ENCODE measurements at regions not wholly inside any gene's neighbourhood (a gene's known extent, or its start where the extent isn't known, plus 50 kb on each side); places are given as distances from the start of the nearest gene placed in this dataset.

- DNase-seq (ENCODE audit: low read depth, low spot score), result no peak
Measured at GRCh38 chr1:29849991-29850757, 613.9 kb downstream of the PTPRU start.

DNA sequence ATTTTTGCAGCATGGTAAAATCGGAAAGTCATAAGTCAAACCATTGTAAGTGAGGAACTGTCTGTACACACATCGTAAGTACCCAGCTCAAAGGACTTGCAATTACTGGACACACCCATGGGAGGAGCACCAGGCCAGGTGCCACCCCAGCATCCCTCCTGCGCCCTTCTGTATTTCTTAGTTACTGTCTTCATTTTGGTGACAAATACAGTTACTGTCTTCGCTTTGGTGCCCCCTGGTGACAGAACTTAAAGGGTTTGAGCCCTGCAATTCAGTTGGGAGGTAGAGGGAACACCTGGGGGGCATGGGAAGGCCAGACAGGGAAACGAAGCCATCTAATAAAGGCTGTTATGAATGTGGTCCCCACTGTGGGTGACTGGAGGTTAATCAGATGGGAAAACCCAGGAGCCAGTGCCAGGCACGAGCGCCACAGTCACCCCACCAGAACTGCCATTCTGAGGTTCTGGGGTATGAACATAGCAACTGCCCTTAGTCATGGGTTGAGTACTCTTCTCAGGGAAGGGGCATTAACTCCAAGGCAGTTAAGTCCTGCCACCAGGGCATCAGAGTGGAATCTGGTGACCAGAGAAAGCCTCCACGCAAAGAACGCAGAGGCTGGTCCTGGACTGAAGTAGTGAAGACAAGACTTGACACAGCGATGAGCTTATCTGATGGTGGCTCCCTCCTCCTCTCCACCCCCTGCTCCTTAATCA is 612.9 kb downstream of the PTPRU start:
- no peak for DNase-seq (ENCODE audit: low read depth, low spot score)

- DNase-seq (ENCODE audit: low read depth, low spot score), result no peak
Measured at GRCh38 chr1:29845910-29846309, 609.6 kb downstream of the PTPRU start.

DNA sequence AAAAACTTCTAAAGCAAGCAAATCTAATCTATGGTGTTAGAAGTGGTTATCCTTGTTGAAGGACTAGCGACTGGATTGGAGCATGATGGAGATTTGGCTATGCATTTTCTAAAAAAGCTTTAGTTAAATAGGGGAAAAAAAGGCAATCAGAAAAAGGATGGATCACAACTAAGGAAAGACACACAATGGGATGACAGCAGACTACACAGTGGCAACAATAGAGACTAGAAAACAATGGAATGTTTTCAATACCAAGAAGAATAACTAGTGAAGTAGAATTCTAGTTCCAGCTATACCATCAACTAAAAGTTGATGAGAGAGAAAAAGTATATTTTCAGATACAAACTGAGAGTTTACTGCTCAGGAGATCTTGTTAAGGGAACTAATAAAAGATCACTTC is 605.8 kb downstream of the PTPRU start:
- no peak for DNase-seq (ENCODE audit: low read depth, low spot score)

DNA sequence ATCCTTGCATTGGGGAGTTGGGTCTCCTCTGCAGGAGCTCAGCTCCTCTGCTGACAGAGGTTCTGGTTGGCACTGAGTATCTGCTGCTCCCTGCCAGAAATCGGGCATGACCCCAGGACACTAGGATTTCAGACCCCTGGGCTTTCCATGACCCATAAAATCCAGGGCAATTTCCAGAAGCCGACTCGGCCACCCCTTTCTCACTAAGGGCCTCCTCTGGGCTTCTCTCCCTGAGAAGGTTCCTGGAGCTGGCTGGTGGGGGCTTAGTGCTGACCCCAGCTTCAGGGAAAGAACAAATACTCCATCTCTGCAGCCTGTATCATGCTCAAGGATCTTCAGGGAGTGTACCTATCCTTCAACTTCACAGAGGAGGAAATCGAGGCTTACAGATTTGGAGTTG is 603.4 kb downstream of the PTPRU start:
- no peak for DNase-seq (ENCODE audit: low read depth, low spot score)

- no peak for DNase-seq (ENCODE audit: low read depth, low spot score)
Measured at GRCh38 chr1:29838738-29839320, 602.5 kb downstream of the PTPRU start.

DNA sequence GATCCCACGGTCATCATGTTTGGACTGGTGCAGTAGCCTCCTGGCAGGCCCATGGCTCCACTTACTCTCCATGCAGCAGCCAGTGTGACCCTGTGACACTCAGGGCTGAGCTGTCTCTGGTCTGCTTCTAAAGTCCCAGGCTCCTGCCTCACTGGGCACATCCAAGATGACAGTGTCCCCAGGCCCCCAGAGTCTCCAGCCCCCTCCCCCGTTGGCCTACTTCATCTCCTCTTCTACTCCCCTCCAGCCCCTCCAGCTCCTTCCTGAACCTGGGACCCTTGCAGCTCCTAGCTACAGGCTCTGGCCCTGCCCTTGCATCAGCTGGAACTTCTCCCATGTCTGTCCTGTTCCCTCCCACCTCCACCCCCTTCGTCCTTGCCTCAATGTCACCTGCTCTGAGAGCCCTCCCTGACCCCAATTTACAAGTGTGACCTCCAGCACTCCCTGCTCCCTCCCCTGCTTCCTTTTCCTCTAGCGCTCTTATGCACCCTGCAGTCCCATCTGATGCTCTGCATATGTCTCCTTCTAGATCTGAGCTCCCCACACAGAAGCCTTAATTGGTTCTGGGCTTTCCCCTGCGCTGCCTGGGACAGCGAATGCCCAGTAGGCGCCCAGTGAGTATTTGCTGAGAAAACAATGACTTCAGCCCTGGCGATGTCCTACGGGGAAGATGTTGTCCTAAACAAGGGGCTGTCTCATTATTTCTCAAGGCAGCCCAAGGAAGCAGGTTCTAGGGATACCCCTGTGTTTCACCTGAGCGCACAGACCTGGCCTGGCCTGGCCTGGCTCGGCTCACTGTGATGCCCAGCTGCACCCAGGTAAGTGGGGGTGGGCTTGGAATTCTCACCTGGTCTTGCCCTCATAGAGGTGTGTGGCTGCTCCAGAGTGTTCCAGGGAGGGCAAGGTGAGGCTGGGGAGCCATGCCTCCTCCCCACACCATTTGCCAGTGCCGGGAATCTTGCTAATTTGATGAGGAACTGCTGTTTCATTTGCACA is 600.6 kb downstream of the PTPRU start:
- DNase-seq (ENCODE audit: low read depth, low spot score), result no peak

GRCh38 chr1:29835874-29836273 is 599.6 kb downstream of the PTPRU start:
- no peak for DNase-seq (ENCODE audit: low read depth, low spot score)

- DNase-seq (ENCODE audit: low read depth, low spot score), result no peak
Measured at GRCh38 chr1:29835406-29835805, 599.1 kb downstream of the PTPRU start.

DNA sequence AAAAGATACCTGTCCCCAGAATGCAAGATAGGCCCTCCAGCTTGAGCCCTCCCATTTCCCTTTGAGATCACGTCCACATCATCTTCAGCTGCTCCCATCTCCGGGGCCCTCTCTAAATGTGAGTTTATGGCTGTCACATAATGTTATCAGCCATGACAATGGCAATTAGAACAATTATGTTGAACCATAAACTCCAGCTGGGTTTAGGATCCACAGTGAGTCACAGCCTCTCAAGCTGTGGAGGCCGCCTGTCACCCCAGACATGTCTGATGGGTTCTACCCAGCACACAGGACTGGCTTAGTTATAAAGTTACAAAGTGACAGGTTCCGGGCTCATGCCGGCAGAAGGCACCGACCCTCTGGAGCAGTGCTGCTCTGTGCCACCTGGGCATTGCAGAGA is 597.3 kb downstream of the PTPRU start:
- DNase-seq (ENCODE audit: low read depth, low spot score), result no peak

DNA sequence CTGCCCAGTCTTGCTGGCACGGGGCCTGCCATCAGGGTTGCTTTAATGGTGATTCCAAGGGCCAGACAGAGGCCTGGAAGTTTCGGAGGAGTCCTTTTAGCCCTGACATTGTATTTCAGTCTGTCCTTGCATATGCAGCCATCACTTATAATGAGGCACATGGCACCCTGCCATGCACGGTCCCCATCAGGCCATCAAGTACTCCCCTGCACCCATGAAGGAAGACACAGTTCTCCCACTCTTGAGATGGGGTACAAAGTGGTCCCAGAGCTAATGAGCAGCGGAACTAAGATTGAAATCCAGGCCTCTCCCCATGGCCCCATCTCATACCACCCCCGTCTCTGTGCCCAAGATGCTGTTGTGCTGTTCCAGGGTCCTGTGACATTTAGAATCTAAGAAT is 596.6 kb downstream of the PTPRU start:
- no peak for DNase-seq (ENCODE audit: low read depth, low spot score)

DNA sequence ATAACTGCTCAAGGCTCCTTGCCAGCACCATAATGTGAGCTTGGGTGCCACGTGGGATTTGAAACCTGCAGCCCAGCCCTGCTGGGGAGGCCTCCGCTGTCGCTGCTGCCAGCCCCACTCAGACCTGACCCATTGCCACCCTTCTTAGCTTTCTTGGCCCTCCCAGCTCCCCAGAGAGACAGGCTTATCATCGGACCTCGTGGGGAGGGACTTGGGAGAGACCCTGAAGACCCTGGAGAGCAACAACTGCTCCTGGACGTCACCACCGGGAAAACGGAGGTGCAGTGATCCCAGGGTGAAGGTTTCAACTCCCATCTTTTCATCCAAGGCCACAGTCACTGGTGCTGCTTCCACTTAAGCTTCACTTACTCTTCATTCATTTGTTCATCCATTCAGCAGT is 596.1 kb downstream of the PTPRU start:
- no peak for DNase-seq (ENCODE audit: low read depth, low spot score)

DNA sequence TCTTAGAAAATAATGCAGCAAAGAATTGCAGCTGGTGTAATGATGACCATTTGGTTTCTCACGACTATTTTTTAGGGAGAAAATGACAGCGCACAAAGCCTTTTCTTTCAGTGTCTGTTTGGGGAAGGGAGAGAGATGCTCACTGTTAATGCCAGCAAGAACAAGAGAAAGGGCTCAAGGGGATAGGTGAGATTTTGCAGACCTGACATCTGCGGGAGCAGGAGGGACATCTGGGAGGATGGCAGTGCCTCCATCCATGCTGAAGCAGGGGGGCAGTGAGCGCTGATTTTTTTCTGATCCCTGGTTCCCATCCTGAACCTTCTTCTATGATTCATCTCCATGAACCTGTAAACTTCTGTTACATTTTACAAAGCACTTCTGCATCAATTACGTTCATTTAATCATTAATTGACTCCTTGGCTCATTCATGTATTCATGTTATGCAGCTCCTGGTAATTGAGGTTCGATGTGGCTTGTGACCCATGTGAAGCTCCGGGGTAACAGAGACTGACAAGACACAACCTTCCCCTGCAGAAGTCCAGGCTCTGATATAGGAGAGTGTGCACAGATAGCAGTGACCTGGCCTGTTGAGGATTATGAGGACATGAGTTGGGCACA is 595.3 kb downstream of the PTPRU start:
- no peak for DNase-seq (ENCODE audit: low read depth, low spot score)

DNA sequence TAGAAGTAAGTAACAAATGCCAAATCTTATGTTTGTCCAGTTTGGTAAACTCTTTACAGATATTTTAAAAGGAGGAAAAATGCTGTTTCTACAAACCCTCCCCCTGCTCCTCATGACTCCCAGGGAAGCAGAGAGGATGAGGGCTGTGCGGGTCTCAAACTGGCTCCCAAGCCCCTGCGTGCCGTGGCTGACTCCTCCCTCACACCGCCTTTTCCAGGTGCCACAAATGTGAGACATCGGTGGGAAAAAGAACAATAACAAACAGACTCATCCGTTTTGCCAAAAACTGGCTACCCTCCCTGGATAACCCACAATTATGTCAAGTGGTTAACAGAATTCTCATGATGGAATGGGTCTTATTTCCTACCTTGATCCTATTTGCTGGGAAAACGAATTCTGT is 594.6 kb downstream of the PTPRU start:
- DNase-seq (ENCODE audit: low read depth, low spot score), result no peak

GRCh38 chr1:29830383-29830782 is 594.1 kb downstream of the PTPRU start:
- no peak for DNase-seq (ENCODE audit: low read depth, low spot score)

DNA sequence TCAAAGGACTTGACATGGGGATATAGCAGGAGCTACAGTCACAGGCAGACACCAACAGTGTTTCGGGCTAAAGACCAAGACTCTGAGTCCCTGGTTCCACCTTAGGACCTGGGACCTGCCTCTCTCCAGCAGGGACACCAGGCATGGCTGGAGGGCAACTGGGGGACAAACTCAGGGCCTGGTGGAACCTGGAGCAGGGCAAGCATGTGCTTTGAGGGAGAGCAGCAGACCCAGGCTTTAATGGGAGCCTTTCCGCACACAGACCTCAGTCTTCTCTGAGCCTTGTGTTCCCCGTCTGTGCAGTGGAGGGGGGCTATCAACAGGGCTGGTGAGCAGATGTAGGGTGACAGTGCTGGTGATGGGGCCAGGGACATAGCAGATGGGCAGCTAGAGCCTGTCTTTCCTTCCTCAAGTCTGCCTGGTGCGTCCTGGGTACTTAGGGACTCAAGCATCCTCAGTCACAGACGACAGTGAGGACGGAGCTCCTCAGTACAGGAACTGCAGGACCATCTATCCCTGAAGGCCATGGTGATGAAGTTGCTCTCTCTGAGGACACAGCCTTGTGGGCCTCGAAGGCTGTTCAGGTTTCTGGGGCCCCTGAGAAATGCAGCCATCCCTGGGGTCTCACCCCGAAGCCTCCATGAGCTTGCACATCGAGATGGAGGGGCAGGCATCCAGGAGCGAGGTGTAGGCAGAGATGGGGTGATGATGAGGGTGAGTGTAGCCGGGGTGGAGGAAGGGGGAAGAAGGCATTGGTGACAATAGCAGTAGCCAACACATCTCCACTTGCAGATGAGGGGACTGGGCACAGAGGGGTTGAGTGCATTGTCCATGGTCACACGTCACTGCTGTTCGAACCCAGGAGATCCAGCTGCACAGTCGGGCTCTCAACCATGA is 593.4 kb downstream of the PTPRU start:
- no peak for DNase-seq (ENCODE audit: low read depth, low spot score)

- no peak for DNase-seq (ENCODE audit: low read depth, low spot score)
Measured at GRCh38 chr1:29828526-29829447, 592.5 kb downstream of the PTPRU start.

DNA sequence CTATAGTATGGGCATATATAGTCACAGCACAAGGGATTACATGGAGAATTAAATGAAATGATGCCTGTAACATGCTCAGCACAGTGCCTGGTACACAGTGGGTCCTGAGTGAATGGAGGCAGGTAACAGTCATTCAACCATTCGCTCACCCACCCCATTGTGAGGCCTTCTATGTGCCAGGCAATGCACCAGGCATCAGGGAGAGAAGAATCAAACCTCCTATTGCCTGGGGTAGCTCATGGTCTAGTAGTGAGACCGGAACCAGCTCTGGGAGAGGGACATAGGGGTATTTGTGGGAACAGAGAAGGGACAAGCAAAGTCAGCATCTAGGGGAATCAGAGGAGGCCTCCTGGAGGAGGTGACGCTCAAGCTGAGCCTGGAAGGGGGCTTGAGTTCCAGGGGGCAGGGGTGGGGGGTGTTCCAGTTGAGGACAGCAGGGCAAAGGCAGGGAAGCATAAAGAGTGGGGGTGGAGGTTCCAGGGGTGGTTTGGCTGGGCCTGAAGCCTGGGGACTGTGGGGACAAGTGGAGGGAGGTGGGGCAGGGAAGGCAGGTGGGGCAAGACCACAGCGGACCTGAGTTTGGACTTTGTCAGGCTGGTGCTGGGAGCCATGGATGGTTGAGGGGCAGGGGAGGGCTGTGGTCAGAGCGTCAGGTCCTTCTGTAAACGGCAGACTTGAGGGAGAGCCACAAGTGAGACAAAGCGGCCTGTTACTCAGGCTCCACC is 591.6 kb downstream of the PTPRU start:
- no peak for DNase-seq (ENCODE audit: low read depth, low spot score)

Data from activated CD4-positive, CD25-positive, alpha-beta regulatory T cell treated with anti-CD3 and anti-CD28 coated beads, Interleukin-2, amount 50 U/mL, for 16 hours (primary cell).